Brain microvascular endothelial cell (primary cell): ENCODE measurements at regions not wholly inside any gene's neighbourhood (a gene's known extent, or its start where the extent isn't known, plus 50 kb on each side); places are given as distances from the start of the nearest gene placed in this dataset.

Source experiments
- DNase-seq: peaks from one replicate; pipeline ENCODE4 v3.0.0-alpha.2; 2020
- H3K27ac ChIP-seq: fragments of 250-450 bp; sonication (Bioruptor Pico); 2 replicates; pipeline ENCODE4 v1.5.1; 2020; ENCODE audit warnings: mild to moderate bottlenecking, moderate library complexity
- H3K27me3 ChIP-seq: fragments of 250-450 bp; sonication (Bioruptor Pico); replicated peaks from 2 replicates; pipeline ENCODE4 v1.5.1; 2020; ENCODE audit warnings: mild to moderate bottlenecking
- H3K36me3 ChIP-seq: fragments of 250-450 bp; sonication (Bioruptor Pico); replicated peaks from 2 replicates; pipeline ENCODE4 v1.5.1; 2020; ENCODE audit warnings: mild to moderate bottlenecking
- H3K4me3 ChIP-seq: 2 replicates; pipeline ENCODE4 v1.5.1; 2011; ENCODE audit warnings: low read depth, mild to moderate bottlenecking, control low read depth, low read length, moderate library complexity
- CTCF ChIP-seq: IDR thresholded peaks from 2 replicates; pipeline ENCODE4 v1.5.1; 2011; ENCODE audit warnings: low read depth, mild to moderate bottlenecking, moderate library complexity, low read length, control low read depth, inconsistent platforms; ENCODE audit errors: missing control alignments
- in situ Hi-C: cut with HindIII; loops from 2 replicates; pipeline ENCODE4 v1.10.0; 2017; ENCODE audit warnings: low sequenced_read_pairs, low pct_ligation_motif_present

GRCh38 chr15:87628311-87628710, 628.2 kb downstream of the NTRK3 start:
- no peak overlapping the region for H3K4me3 ChIP-seq
- H3K27me3 ChIP-seq, result no peaks in the 10 kb centered on the region
- no peaks in the 10 kb centered on the region for H3K36me3 ChIP-seq
- in situ Hi-C loops, result no loop called here
- H3K27ac ChIP-seq, result no peak overlapping the region
- TF ChIP-seq CTCF, result no peak
- no peak for DNase-seq

GRCh38 chr15:87626860-87627259, 629.7 kb downstream of the NTRK3 start:
- no peak for DNase-seq
- in situ Hi-C loops, result no loop called here
- H3K36me3 ChIP-seq, result no peaks in the 10 kb centered on the region
- H3K27ac ChIP-seq, result no peak overlapping the region
- H3K4me3 ChIP-seq, result no peak overlapping the region
- TF ChIP-seq CTCF, result no peak
- H3K27me3 ChIP-seq, result no peaks in the 10 kb centered on the region

GRCh38 chr15:87623832-87624231, 632.7 kb downstream of the NTRK3 start:
- in situ Hi-C loops, result no loop called here
- H3K27me3 ChIP-seq, result no peaks in the 10 kb centered on the region
- DNase-seq, result no peak
- H3K36me3 ChIP-seq, result no peaks in the 10 kb centered on the region
- no peak overlapping the region for H3K27ac ChIP-seq
- peak; percentile 41 for TF ChIP-seq CTCF
- no peak overlapping the region for H3K4me3 ChIP-seq

- H3K27me3 ChIP-seq, result no peaks in the 10 kb centered on the region
- in situ Hi-C loops, result no loop called here
Measured at GRCh38 chr15:87620393-87620792, 636.1 kb downstream of the NTRK3 start.

GRCh38 chr15:87619161-87619960, 637.2 kb downstream of the NTRK3 start:
- H3K27me3 ChIP-seq, result no peaks in the 10 kb centered on the region
- no peak for TF ChIP-seq CTCF
- in situ Hi-C loops, result no loop called here
- H3K27ac ChIP-seq, result peak overlapping the region; percentile 80
- no peaks in the 10 kb centered on the region for H3K36me3 ChIP-seq
- H3K4me3 ChIP-seq, result no peak overlapping the region
- peak; percentile 82 for DNase-seq

More at GRCh38 chr15:87620393-87620792, 636.1 kb downstream of the NTRK3 start:
- Histone ChIP-seq H3K27ac (no peak overlapping the region), H3K36me3 (no peaks in the 10 kb centered on the region), H3K4me3 (no peak overlapping the region)
- no peak for TF ChIP-seq CTCF
- no peak for DNase-seq
